Lower leg skin (tissue), 4 donors: ENCODE measurements at regions not wholly inside any gene's neighbourhood (a gene's known extent, or its start where the extent isn't known, plus 50 kb on each side); places are given as distances from the start of the nearest gene placed in this dataset.

ENCODE experiments used
- DNase-seq, 2 donors: peaks; one replicate each; pipeline ENCODE4 v3.0.0-alpha.2; 2019; ENCODE audit warnings: low spot score in 2 of 2
- H3K4me3 ChIP-seq: fragments of 200-600 bp; sonication (generic); 2 replicates; pipeline ENCODE4 v1.5.1; 2017; ENCODE audit warnings: mild to moderate bottlenecking, low read depth; ENCODE audit not compliant: poor library complexity, severe bottlenecking
- POLR2A ChIP-seq, 2 donors: fragments of 450-650 bp; IDR thresholded peaks; one replicate each; pipeline ENCODE4 v1.6.1; 2016 to 2017; ENCODE audit warnings: antibody characterized with exemption in 2 of 2, mild to moderate bottlenecking in 1 of 2, moderate library complexity in 1 of 2
- WGBS, 2 donors: methylation state at CpG; one replicate each; pipeline ENCODE4 v1.1.5; 2018; 5-methylcytosine and 5-hydroxymethylcytosine counted together
- intact Hi-C: fragments of 100-400 bp; cut with DNase I; formaldehyde crosslinking; loops from one replicate; pipeline ENCODE4 v1.15.0; 2023; ENCODE audit warnings: low total_unique reads
- TF ChIP-seq, protein P1 (sequence below), 3 donors: fragments of 450-650 bp; IDR thresholded peaks; one replicate each; pipeline ENCODE4 v1.5.1; 2016; ENCODE audit warnings: antibody characterized with exemption in 3 of 3, mild to moderate bottlenecking in 3 of 3, moderate library complexity in 2 of 3

DNA sequence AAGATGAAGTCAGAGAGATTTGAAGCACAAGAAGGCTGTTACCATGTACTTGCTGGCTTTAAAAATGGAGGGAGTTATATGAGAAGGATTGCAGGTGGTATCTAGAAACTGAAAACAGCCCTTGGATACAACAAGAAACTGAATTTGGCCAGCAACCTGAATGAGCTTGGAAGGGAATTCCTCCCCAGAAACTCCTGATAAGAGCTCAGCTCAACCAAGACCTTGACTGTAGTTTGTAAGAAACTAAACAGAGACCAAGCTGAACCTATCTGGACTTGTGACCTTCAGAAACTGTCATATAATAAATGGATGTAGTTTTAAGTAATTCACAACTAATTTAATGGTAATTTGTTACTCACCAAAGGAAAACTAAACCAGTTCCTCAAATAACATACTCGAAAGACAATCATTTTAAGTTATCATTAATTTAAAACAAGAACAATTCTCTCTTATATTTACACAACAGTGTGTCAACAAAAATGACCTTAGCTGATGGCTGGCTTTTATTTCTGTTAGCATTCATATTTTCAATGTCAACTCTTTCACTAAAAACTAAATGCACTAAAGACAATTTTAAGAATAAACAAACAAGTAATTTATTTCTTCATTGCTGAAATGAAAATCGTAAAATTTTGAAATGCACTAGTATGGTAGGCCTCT, 1218.4 kb upstream of the TMPRSS15 start:
- H3K4me3 ChIP-seq, result no peak overlapping the region
- TF ChIP-seq, protein P1, sequence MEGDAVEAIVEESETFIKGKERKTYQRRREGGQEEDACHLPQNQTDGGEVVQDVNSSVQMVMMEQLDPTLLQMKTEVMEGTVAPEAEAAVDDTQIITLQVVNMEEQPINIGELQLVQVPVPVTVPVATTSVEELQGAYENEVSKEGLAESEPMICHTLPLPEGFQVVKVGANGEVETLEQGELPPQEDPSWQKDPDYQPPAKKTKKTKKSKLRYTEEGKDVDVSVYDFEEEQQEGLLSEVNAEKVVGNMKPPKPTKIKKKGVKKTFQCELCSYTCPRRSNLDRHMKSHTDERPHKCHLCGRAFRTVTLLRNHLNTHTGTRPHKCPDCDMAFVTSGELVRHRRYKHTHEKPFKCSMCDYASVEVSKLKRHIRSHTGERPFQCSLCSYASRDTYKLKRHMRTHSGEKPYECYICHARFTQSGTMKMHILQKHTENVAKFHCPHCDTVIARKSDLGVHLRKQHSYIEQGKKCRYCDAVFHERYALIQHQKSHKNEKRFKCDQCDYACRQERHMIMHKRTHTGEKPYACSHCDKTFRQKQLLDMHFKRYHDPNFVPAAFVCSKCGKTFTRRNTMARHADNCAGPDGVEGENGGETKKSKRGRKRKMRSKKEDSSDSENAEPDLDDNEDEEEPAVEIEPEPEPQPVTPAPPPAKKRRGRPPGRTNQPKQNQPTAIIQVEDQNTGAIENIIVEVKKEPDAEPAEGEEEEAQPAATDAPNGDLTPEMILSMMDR (IDR thresholded peaks at IDR 0.05), result no peak
- TF ChIP-seq POLR2A (IDR thresholded peaks at IDR 0.05), result no peak
- DNase-seq, result no peak
- 84 to 89% methylated on average over 2 of the region's 2 CpGs for WGBS, 2 donors
- intact Hi-C loops, result no loop called here

DNA sequence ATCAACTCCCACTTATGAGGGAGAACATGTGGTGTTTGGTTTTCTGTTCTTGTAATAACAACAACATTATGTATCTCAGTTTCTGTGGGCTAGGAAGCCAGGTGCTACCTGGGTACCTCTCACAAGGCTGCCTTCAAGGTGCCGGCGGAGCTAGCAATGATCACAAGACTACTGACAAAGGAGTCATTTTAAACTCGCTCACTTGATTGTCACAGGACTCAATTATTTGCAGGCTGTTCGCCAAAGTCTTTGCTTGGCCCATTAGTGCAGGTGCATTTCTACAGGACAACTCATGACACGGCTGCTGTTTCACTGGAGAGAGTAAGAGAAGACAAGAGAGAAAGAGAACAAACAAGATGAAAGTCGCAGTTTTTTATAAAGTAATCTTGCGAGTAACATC, 1237.4 kb upstream of the TMPRSS15 start:
- TF ChIP-seq, protein P1 (IDR thresholded peaks at IDR 0.05), result no peak
- no peak for TF ChIP-seq POLR2A (IDR thresholded peaks at IDR 0.05)
- 91 to 93% methylated on average over 7 of the region's 7 CpGs for WGBS, 2 donors
- intact Hi-C loops, result no loop called here
- no peak for DNase-seq
- no peak overlapping the region for H3K4me3 ChIP-seq

DNA sequence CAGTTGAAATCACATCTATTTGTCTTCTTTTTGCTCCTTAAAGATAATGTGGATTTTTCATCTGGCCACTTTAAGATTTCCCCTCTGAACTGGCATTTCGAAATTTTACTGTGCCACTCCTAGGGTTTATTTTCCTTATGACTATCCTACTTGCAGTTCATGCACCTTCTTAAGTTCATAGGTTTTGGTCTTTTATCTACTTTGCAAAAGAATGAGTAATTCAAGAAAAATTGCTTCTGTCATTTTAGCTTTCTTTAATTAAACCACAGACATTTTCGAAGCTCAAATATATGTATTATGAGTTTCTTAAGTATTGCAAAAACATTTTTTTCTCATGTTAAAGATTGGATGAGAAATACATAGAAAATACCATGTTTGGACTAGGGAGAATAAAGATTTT, 1244.8 kb upstream of the TMPRSS15 start:
- intact Hi-C loops, result no loop called here
- DNase-seq, result no peak
- WGBS, 2 donors, result 68 to 72% methylated on average over 2 of the region's 2 CpGs
- H3K4me3 ChIP-seq, result no peak overlapping the region
- TF ChIP-seq POLR2A (IDR thresholded peaks at IDR 0.05), result no peak
- TF ChIP-seq, protein P1 (IDR thresholded peaks at IDR 0.05), result no peak

DNA sequence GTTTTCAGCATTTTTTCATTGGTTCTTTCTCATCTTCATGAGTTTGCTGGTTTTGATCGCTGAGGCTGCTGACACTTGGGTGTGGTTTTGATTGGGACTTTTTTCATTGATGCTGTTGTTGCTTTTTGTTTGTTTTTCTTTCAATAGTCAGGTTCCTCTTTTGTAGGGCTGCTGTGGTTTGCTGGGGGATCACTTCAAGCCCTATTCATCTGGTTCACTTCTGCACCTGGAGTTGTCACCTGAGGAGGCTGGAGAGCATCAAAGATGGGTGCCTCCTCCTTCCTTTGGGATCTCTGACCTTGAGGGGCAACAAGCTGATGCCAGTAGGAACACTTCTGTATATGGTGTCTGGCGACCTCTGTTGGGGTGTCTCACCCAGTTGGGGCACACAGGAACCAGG, 1279.9 kb upstream of the TMPRSS15 start:
- DNase-seq, result no peak
- intact Hi-C loops, result no loop called here
- WGBS, 2 donors, result 73 to 78% methylated on average over 1 to 2 of the region's 2 CpGs
- no peak for TF ChIP-seq POLR2A (IDR thresholded peaks at IDR 0.05)
- TF ChIP-seq, protein P1 (IDR thresholded peaks at IDR 0.05), result no peak
- H3K4me3 ChIP-seq, result no peak overlapping the region

DNA sequence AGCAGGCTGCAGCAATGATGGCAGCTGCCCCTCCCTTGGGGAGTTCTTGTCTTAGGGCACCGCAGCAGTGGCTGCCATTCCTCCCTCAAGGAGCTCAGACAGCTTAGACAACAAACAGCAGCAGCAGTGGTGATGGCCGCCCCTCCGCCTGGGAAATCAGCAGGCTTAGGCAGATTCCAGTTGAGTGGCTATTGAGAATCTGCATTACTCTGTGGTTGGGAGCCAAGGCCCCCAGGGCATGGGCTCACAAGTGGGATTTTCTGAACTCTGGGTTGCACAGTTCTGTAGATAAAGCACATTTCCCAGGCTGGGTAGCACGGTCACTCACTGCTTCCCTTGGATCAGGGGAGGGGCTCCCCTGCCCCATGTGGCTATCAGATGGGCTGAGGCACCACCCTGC, 1280.7 kb upstream of the TMPRSS15 start:
- DNase-seq, result no peak
- TF ChIP-seq POLR2A (IDR thresholded peaks at IDR 0.05), result no peak
- TF ChIP-seq, protein P1 (IDR thresholded peaks at IDR 0.05), result no peak
- no peak overlapping the region for H3K4me3 ChIP-seq
- intact Hi-C loops, result no loop called here
- 68 to 80% methylated on average over 3 to 4 of the region's 4 CpGs for WGBS, 2 donors

DNA sequence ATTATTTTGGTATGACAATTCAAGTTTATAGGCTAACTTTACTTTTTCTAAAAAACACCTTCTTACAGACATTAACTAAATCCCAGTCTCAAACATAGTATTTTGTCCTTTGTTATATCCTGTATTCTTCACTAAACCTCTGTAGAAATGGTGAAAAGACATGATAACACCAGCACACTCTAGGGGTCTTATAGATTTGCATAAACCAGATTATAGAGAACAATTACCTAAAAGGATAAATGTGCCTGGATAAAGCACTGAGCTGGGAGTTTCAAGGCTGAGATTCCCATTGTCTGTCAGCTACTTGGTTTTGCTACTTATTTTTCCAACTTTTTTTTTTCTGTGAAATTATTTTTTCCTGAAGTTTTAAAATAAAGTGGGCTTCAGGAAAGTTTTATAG, 1288.6 kb upstream of the TMPRSS15 start:
- H3K4me3 ChIP-seq, result no peak overlapping the region
- intact Hi-C loops, result no loop called here
- TF ChIP-seq POLR2A (IDR thresholded peaks at IDR 0.05), result no peak
- TF ChIP-seq, protein P1 (IDR thresholded peaks at IDR 0.05), result no peak
- DNase-seq, result no peak
